Caco-2 (cell line): ENCODE measurements at regions not wholly inside any gene's neighbourhood (a gene's known extent, or its start where the extent isn't known, plus 50 kb on each side); places are given as distances from the start of the nearest gene placed in this dataset.

Source experiments
- BruUV-seq: library from RNA; stranded (reverse); fragments of 400-500 nt; replicated peaks from 2 replicates; lab custom pipeline; 2021; lab: Mats Ljungman, UMichigan
- CTCF ChIA-PET: fragments of 300-600 bp; sonication (Branson Sonifier 250); formaldehyde crosslinking; loops from one replicate; lab custom pipeline; 2022; ENCODE audit warnings: antibody characterized with exemption; lab: Charles Lee
- POLR2A ChIA-PET: fragments of 300-600 bp; sonication (Branson Sonifier 250); formaldehyde crosslinking; loops from one replicate; lab custom pipeline; 2022; ENCODE audit warnings: antibody characterized with exemption; lab: Charles Lee
- DNase-seq, 2 experiments: peaks; one replicate each; pipeline versions ENCODE4 v3.0.0 to v3.0.0-alpha.2; 2020 to 2022
- H3K27me3 ChIP-seq: replicated peaks from 2 replicates; pipeline ENCODE4 v1.6.0; 2011; ENCODE audit warnings: low read length; ENCODE audit not compliant: control insufficient read depth, insufficient read depth
- H3K36me3 ChIP-seq: 2 replicates; pipeline ENCODE4 v1.5.1; 2011; ENCODE audit warnings: low read length; ENCODE audit not compliant: control insufficient read depth, insufficient read depth
- H3K4me1 ChIP-seq: fragments of 250-450 bp; sonication (Bioruptor Pico); 2 replicates; pipeline ENCODE4 v1.5.1; 2020; ENCODE audit warnings: mild to moderate bottlenecking
- H3K4me3 ChIP-seq: 2 replicates; pipeline ENCODE4 v1.5.1; 2011; ENCODE audit warnings: low read depth, mild to moderate bottlenecking, control low read depth, low read length
- H3K9me3 ChIP-seq: fragments of 250-450 bp; sonication (Bioruptor Pico); 2 replicates; pipeline ENCODE4 v1.5.1; 2020; ENCODE audit warnings: mild to moderate bottlenecking, moderate library complexity
- H3K27ac Mint-ChIP-seq: one replicate; pipeline ENCODE4 v1.8.0; 2022; ENCODE audit warnings: mixed read lengths; ENCODE audit not compliant: unreplicated experiment
- H3K27me3 Mint-ChIP-seq: one replicate; pipeline ENCODE4 v1.8.0; 2022; ENCODE audit warnings: mixed read lengths; ENCODE audit not compliant: insufficient read depth, unreplicated experiment
- H3K36me3 Mint-ChIP-seq: one replicate; pipeline ENCODE4 v1.8.0; 2022; ENCODE audit warnings: mild to moderate bottlenecking, mixed read lengths; ENCODE audit not compliant: insufficient read depth, unreplicated experiment
- H3K4me1 Mint-ChIP-seq: one replicate; pipeline ENCODE4 v1.8.0; 2022; ENCODE audit warnings: low read depth, mixed read lengths; ENCODE audit not compliant: unreplicated experiment
- H3K4me3 Mint-ChIP-seq: one replicate; pipeline ENCODE4 v1.8.0; 2022; ENCODE audit warnings: mild to moderate bottlenecking, moderate library complexity, mixed read lengths; ENCODE audit not compliant: unreplicated experiment
- H3K9me3 Mint-ChIP-seq: one replicate; pipeline ENCODE4 v1.8.0; 2022; ENCODE audit warnings: mixed read lengths; ENCODE audit not compliant: unreplicated experiment
- intact Hi-C: fragments of 100-400 bp; cut with micrococcal nuclease; formaldehyde crosslinking; loops from one replicate; pipeline ENCODE4 v1.10.0; 2022; ENCODE audit not compliant: unreplicated experiment
- TF ChIP-seq, protein P1 (sequence below), 2 experiments: fragments of 200-600 bp in 1 of 2; IDR thresholded peaks; 1 replicate in 1 of 2; 2 replicates in 1 of 2; pipeline versions ENCODE4 v1.5.1 to v1.8.0; 2011 to 2022; ENCODE audit warnings: antibody characterized with exemption in 1 of 2, control low read depth in 1 of 2, inconsistent platforms in 1 of 2, low read depth in 1 of 2, low read length in 1 of 2, mild to moderate bottlenecking in 1 of 2, moderate library complexity in 1 of 2; ENCODE audit not compliant: insufficient read depth in 1 of 2, severe bottlenecking in 1 of 2, unreplicated experiment in 1 of 2

DNA sequence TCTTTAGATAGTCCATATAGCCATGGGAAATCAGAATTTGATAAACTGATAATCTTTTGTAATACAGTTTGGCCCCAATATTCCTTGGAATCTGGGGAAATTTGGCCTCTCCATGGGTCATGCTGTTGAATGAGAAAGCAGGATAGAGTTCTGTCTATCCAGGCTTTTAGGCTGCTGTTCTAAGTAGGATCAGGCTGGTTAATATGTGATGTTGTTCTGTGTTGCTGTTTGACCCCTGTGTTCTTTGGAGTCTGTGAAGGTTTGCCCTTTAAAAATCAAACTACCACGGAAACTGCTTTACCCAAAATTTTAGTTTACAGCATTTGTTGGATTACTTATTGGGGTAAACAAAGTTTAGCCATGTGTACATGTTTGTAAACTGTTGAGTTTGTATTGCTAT is 114.5 kb downstream of the ZNF330 start:
- Histone ChIP-seq H3K9me3 (no peaks in the 10 kb centered on the region), H3K36me3 (no peaks in the 10 kb centered on the region), H3K27me3 (no peaks in the 10 kb centered on the region), H3K4me3 (no peak overlapping the region), H3K4me1 (no peaks in the 10 kb centered on the region)
- BruUV-seq: no TSS peak
- no peak overlapping the region for H3K27ac Mint-ChIP-seq
- no peak overlapping the region for H3K4me3 Mint-ChIP-seq
- CTCF ChIA-PET: no interaction called here
- H3K36me3 Mint-ChIP-seq: no peaks in the 10 kb centered on the region
- peaks cover 3% of the 10 kb centered on the region for H3K27me3 Mint-ChIP-seq
- no peaks in the 10 kb centered on the region for H3K4me1 Mint-ChIP-seq
- no peak for DNase-seq
- H3K9me3 Mint-ChIP-seq: no peaks in the 10 kb centered on the region
- POLR2A ChIA-PET: no interaction called here
- TF ChIP-seq, protein P1, sequence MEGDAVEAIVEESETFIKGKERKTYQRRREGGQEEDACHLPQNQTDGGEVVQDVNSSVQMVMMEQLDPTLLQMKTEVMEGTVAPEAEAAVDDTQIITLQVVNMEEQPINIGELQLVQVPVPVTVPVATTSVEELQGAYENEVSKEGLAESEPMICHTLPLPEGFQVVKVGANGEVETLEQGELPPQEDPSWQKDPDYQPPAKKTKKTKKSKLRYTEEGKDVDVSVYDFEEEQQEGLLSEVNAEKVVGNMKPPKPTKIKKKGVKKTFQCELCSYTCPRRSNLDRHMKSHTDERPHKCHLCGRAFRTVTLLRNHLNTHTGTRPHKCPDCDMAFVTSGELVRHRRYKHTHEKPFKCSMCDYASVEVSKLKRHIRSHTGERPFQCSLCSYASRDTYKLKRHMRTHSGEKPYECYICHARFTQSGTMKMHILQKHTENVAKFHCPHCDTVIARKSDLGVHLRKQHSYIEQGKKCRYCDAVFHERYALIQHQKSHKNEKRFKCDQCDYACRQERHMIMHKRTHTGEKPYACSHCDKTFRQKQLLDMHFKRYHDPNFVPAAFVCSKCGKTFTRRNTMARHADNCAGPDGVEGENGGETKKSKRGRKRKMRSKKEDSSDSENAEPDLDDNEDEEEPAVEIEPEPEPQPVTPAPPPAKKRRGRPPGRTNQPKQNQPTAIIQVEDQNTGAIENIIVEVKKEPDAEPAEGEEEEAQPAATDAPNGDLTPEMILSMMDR (IDR thresholded peaks at IDR 0.05; ENCODE audit: insufficient read depth in 1 of 2, low read depth in 1 of 2, low read length in 1 of 2, severe bottlenecking in 1 of 2, unreplicated experiment in 1 of 2): no peak
- intact Hi-C loops: no loop called here

DNA sequence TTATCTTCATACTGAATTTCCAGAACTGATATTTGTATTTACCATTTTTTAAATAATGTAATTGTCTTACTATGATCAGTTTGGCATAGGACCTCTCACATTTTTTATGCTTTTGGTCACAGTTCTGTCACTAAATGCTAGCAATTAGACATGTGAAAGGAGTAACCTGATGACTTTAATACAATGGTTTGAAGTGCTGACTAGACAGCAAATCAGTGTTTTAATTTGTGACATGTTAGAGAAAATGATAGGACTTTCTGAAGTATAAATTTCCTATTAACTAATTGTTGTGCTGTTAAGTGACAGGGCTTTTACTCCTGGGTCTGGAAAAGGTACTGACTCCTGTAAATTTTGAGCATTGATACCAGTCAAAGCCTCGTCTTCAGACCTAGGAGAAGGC is 117.5 kb downstream of the ZNF330 start:
- no TSS peak for BruUV-seq
- no peaks in the 10 kb centered on the region for H3K27me3 ChIP-seq
- TF ChIP-seq, protein P1 (IDR thresholded peaks at IDR 0.05; ENCODE audit: insufficient read depth in 1 of 2, low read depth in 1 of 2, low read length in 1 of 2, severe bottlenecking in 1 of 2, unreplicated experiment in 1 of 2): no peak
- intact Hi-C loops: no loop called here
- no peaks in the 10 kb centered on the region for H3K4me1 ChIP-seq
- H3K27me3 Mint-ChIP-seq: peaks cover 12% of the 10 kb centered on the region
- DNase-seq: no peak
- H3K4me1 Mint-ChIP-seq: no peaks in the 10 kb centered on the region
- CTCF ChIA-PET: no interaction called here
- POLR2A ChIA-PET: no interaction called here
- H3K4me3 ChIP-seq: no peak overlapping the region
- no peaks in the 10 kb centered on the region for H3K36me3 ChIP-seq
- H3K9me3 ChIP-seq: no peaks in the 10 kb centered on the region
- no peak overlapping the region for H3K4me3 Mint-ChIP-seq
- no peaks in the 10 kb centered on the region for H3K36me3 Mint-ChIP-seq
- no peak overlapping the region for H3K27ac Mint-ChIP-seq
- no peaks in the 10 kb centered on the region for H3K9me3 Mint-ChIP-seq

DNA sequence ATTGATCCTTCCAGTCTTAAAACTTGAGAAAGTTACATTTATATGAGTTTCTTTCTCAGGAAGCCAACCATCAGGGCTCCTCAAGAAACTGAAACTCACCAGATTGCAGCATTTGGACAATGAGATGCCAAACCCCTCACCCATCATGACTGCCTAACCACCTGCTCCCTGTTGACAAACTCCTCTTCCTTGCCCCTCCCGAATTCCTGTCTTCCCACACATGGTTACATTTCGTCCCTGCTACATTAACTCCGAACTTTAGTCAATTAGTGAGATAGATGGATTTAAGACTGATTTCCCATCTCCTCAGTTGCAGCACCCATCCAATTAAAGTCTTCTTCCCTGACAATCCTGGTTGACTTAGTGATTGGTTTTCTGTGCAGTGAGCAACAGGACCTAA is 118.7 kb downstream of the ZNF330 start:
- intact Hi-C loops: no loop called here
- H3K27me3 Mint-ChIP-seq: peaks cover 16% of the 10 kb centered on the region
- no TSS peak for BruUV-seq
- no peak for DNase-seq
- Histone ChIP-seq H3K36me3 (no peaks in the 10 kb centered on the region), H3K4me1 (no peaks in the 10 kb centered on the region), H3K27me3 (no peaks in the 10 kb centered on the region), H3K9me3 (no peaks in the 10 kb centered on the region), H3K4me3 (no peak overlapping the region)
- H3K4me1 Mint-ChIP-seq: no peaks in the 10 kb centered on the region
- TF ChIP-seq, protein P1 (IDR thresholded peaks at IDR 0.05; ENCODE audit: insufficient read depth in 1 of 2, low read depth in 1 of 2, low read length in 1 of 2, severe bottlenecking in 1 of 2, unreplicated experiment in 1 of 2): no peak
- H3K9me3 Mint-ChIP-seq: no peaks in the 10 kb centered on the region
- ChIA-PET POLR2A (no interaction called here), CTCF (no interaction called here)
- no peaks in the 10 kb centered on the region for H3K36me3 Mint-ChIP-seq
- H3K27ac Mint-ChIP-seq: no peak overlapping the region
- H3K4me3 Mint-ChIP-seq: no peak overlapping the region
